A673 (cell line): ENCODE measurements at regions not wholly inside any gene's neighbourhood (a gene's known extent, or its start where the extent isn't known, plus 50 kb on each side); places are given as distances from the start of the nearest gene placed in this dataset.

Experiments used
- BruUV-seq: library from RNA; stranded (reverse); fragments of 400-500 nt; replicated peaks from 2 replicates; lab custom pipeline; 2021; lab: Mats Ljungman, UMichigan
- CTCF ChIA-PET: fragments of 300-600 bp; sonication (Branson Sonifier 250); formaldehyde crosslinking; loops from one replicate; lab custom pipeline; 2022; ENCODE audit warnings: antibody characterized with exemption; lab: Charles Lee
- POLR2A ChIA-PET: fragments of 300-600 bp; sonication (Branson Sonifier 250); formaldehyde crosslinking; loops from one replicate; lab custom pipeline; 2022; ENCODE audit warnings: antibody characterized with exemption; ENCODE audit not compliant: low non-redundant PET; lab: Charles Lee
- DNase-seq: peaks from one replicate; pipeline ENCODE4 v3.0.0-alpha.2; 2015; ENCODE audit warnings: low spot score
- H3K27ac ChIP-seq: fragments of 200-600 bp; sonication (generic); 2 replicates; pipeline ENCODE4 v1.5.1; 2016; ENCODE audit warnings: mixed run types, low read depth, mild to moderate bottlenecking, mixed read lengths, antibody characterized with exemption, low read length; ENCODE audit not compliant: poor library complexity, severe bottlenecking
- H3K27me3 ChIP-seq: fragments of 200-600 bp; sonication (generic); replicated peaks from 2 replicates; pipeline ENCODE4 v1.6.1; 2017; ENCODE audit warnings: mixed run types, low read depth, mild to moderate bottlenecking, mixed read lengths, antibody characterized with exemption, low read length; ENCODE audit not compliant: insufficient read depth, poor library complexity
- H3K36me3 ChIP-seq: fragments of 200-600 bp; sonication (generic); 2 replicates; pipeline ENCODE4 v1.6.1; 2016; ENCODE audit warnings: mixed run types, mild to moderate bottlenecking, mixed read lengths, antibody characterized with exemption, low read length; ENCODE audit not compliant: insufficient read depth, poor library complexity, severe bottlenecking
- H3K4me1 ChIP-seq: fragments of 200-600 bp; sonication (generic); 2 replicates; pipeline ENCODE4 v1.6.1; 2017; ENCODE audit warnings: mixed run types, mild to moderate bottlenecking, mixed read lengths, antibody characterized with exemption, low read length; ENCODE audit not compliant: insufficient read depth, poor library complexity, severe bottlenecking
- H3K4me3 ChIP-seq: fragments of 200-600 bp; sonication (generic); 2 replicates; pipeline ENCODE4 v1.5.1; 2016; ENCODE audit warnings: low read depth, mixed run types, mild to moderate bottlenecking, mixed read lengths, low read length; ENCODE audit not compliant: poor library complexity, severe bottlenecking
- H3K9me3 ChIP-seq: fragments of 200-600 bp; sonication (generic); 2 replicates; pipeline ENCODE4 v1.6.1; 2016; ENCODE audit warnings: mixed run types, low read depth, mild to moderate bottlenecking, mixed read lengths, antibody characterized with exemption, low read length; ENCODE audit not compliant: poor library complexity, severe bottlenecking
- EZH2 ChIP-seq: fragments of 200-600 bp; sonication (generic); IDR thresholded peaks from 2 replicates; pipeline ENCODE4 v1.6.1; 2017; ENCODE audit warnings: borderline replicate concordance, low read depth, mild to moderate bottlenecking, mixed read lengths, antibody characterized with exemption, low read length; ENCODE audit not compliant: poor library complexity, severe bottlenecking
- intact Hi-C: fragments of 100-400 bp; cut with micrococcal nuclease; formaldehyde crosslinking; loops from one replicate; pipeline ENCODE4 v1.10.0; 2022; ENCODE audit not compliant: unreplicated experiment
- TF ChIP-seq, protein P1 (sequence below): fragments of 300-800, 200-600 bp; sonication (generic); conservative IDR thresholded peaks from 2 replicates; pipeline ENCODE4 v1.5.1; 2017; ENCODE audit warnings: low read depth, mild to moderate bottlenecking, antibody characterized with exemption, low read length, moderate library complexity, mixed read lengths

DNA sequence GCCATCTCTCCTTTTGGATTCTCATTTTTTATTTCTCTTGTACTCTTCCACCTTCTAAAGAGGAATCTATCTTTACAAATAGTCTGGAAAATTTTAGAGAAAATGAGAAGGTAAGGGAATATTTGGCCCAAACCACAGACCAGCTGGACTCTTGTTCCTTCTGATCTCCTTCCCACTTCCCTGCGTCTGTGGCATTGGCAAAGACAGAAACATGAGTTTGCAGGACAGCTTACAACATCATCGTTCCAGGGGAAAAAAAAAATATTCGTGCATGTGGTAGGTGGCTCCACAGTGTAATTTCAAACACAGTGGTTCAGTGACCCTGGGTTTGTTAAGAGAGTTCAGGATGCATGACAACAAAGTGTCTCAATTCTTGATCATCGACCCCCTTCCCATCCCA, 755.0 kb downstream of the DNAH5 start:
- DNase-seq = no peak
- CTCF ChIA-PET = no interaction called here
- intact Hi-C loops = no loop called here
- POLR2A ChIA-PET = no interaction called here
- TF ChIP-seq, protein P1, sequence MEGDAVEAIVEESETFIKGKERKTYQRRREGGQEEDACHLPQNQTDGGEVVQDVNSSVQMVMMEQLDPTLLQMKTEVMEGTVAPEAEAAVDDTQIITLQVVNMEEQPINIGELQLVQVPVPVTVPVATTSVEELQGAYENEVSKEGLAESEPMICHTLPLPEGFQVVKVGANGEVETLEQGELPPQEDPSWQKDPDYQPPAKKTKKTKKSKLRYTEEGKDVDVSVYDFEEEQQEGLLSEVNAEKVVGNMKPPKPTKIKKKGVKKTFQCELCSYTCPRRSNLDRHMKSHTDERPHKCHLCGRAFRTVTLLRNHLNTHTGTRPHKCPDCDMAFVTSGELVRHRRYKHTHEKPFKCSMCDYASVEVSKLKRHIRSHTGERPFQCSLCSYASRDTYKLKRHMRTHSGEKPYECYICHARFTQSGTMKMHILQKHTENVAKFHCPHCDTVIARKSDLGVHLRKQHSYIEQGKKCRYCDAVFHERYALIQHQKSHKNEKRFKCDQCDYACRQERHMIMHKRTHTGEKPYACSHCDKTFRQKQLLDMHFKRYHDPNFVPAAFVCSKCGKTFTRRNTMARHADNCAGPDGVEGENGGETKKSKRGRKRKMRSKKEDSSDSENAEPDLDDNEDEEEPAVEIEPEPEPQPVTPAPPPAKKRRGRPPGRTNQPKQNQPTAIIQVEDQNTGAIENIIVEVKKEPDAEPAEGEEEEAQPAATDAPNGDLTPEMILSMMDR = no peak
- no peak for TF ChIP-seq EZH2
- BruUV-seq = no TSS peak
- Histone ChIP-seq H3K36me3 (no peaks in the 10 kb centered on the region), H3K9me3 (peaks cover 53% of the 10 kb centered on the region), H3K27ac (no peak overlapping the region), H3K4me3 (no peak overlapping the region), H3K4me1 (no peaks in the 10 kb centered on the region), H3K27me3 (no peaks in the 10 kb centered on the region)

DNA sequence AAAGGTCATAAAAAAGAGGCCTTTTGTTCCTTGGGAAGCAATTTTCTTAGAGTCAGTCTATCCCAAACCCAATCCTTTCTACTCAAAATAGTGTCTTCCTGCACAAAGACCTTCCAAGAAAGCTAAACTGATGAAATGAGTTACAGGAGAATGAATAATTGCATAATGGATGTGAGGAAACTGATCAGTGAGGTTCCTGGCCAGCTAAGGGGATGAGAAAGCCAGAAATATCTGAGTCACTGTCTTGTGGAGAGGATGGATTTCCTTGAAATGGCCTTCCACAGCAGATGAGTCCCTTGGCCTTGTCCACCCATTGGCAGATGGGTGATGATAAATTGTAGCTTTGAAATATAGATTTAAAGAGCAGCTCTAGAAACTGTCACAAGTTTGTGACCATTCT, 756.1 kb downstream of the DNAH5 start:
- ChIA-PET POLR2A (no interaction called here), CTCF (no interaction called here)
- intact Hi-C loops = no loop called here
- Histone ChIP-seq H3K27ac (no peak overlapping the region), H3K4me3 (no peak overlapping the region), H3K27me3 (no peaks in the 10 kb centered on the region), H3K9me3 (peaks cover 55% of the 10 kb centered on the region), H3K36me3 (no peaks in the 10 kb centered on the region), H3K4me1 (no peaks in the 10 kb centered on the region)
- DNase-seq = no peak
- TF ChIP-seq, protein P1 = no peak
- no peak for TF ChIP-seq EZH2
- no TSS peak for BruUV-seq

DNA sequence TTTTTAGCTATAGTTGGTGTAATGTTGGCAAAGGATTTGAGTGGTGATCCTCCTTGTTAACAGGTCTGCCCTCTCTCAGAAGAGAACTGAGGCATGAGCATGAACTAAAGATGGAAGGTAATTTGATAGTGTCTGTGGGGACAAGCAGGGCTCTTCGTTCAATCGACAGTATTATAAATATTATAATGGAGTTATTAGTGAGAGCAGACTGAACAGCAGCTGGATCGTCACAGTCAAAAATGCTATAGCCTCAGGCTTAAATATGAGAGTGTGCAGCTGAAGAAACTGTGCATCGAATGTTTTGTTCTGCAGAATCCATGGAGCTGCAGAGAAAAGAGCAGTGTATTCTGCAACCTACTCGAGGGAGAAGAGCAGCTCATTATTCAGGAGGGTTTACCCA, 757.3 kb downstream of the DNAH5 start:
- CTCF ChIA-PET = no interaction called here
- intact Hi-C loops = no loop called here

More for the DNA sequence above, 757.3 kb downstream of the DNAH5 start:
- POLR2A ChIA-PET = no interaction called here
- H3K9me3 ChIP-seq = peaks cover 48% of the 10 kb centered on the region
- H3K27me3 ChIP-seq = no peaks in the 10 kb centered on the region
- H3K36me3 ChIP-seq = no peaks in the 10 kb centered on the region
- no peak for DNase-seq
- TF ChIP-seq, protein P1 = no peak
- TF ChIP-seq EZH2 = no peak
- BruUV-seq = no TSS peak
- H3K4me3 ChIP-seq = no peak overlapping the region
- no peak overlapping the region for H3K27ac ChIP-seq
- no peaks in the 10 kb centered on the region for H3K4me1 ChIP-seq
